UCSD-AML1 (cell line): ENCODE measurements at regions not wholly inside any gene's neighbourhood (a gene's known extent, or its start where the extent isn't known, plus 50 kb on each side); places are given as distances from the start of the nearest gene placed in this dataset.
"Not testable (repeated sequence)": the region's sequence is repeated elsewhere in the genome, so short reads cannot be mapped to it uniquely, and the experiment has no call there.

Experiments used
- DNase-seq: peaks from one replicate; lab custom pipeline; 2025; ENCODE audit not compliant: unreplicated experiment; lab: John Stamatoyannopoulos, UW

- DNase-seq: no peak
Observed at GRCh38 chr18:78787751-78788150, 191.9 kb upstream of the SALL3 start.

- no peak for DNase-seq
Observed at GRCh38 chr18:78788161-78788560, 191.5 kb upstream of the SALL3 start.

GRCh38 chr18:78789850-78790249 lies 189.8 kb upstream of the SALL3 start:
- DNase-seq: no peak

GRCh38 chr18:78790511-78790910 lies 189.1 kb upstream of the SALL3 start:
- DNase-seq: no peak

GRCh38 chr18:78790960-78791359 lies 188.7 kb upstream of the SALL3 start:
- no peak for DNase-seq

- no peak for DNase-seq
Observed at GRCh38 chr18:78792094-78792493, 187.5 kb upstream of the SALL3 start.

GRCh38 chr18:78792736-78793135 lies 186.9 kb upstream of the SALL3 start:
- no peak for DNase-seq

GRCh38 chr18:78793313-78794070 lies 186.1 kb upstream of the SALL3 start:
- DNase-seq: no peak

- no peak for DNase-seq
Observed at GRCh38 chr18:78794071-78794430, 185.6 kb upstream of the SALL3 start.

- no peak for DNase-seq
Observed at GRCh38 chr18:78796693-78797455, 182.7 kb upstream of the SALL3 start.

- no peak for DNase-seq
Observed at GRCh38 chr18:78797499-78797898, 182.1 kb upstream of the SALL3 start.

- no peak for DNase-seq
Observed at GRCh38 chr18:78798402-78799175, 181.0 kb upstream of the SALL3 start.

GRCh38 chr18:78799382-78800089 lies 180.1 kb upstream of the SALL3 start:
- no peak for DNase-seq

- not testable (repeated sequence) for DNase-seq
Observed at GRCh38 chr18:78800102-78800851, 179.3 kb upstream of the SALL3 start.

- DNase-seq: no peak
Observed at GRCh38 chr18:78801011-78801410, 178.6 kb upstream of the SALL3 start.

GRCh38 chr18:78803104-78803503 lies 176.5 kb upstream of the SALL3 start:
- DNase-seq: no peak

- no peak for DNase-seq
Observed at GRCh38 chr18:78804206-78805030, 175.2 kb upstream of the SALL3 start.

- no peak for DNase-seq
Observed at GRCh38 chr18:78805840-78806239, 173.8 kb upstream of the SALL3 start.

GRCh38 chr18:78807668-78808067 lies 171.9 kb upstream of the SALL3 start:
- no peak for DNase-seq

GRCh38 chr18:78809845-78810244 lies 169.8 kb upstream of the SALL3 start:
- no peak for DNase-seq
